Psoas muscle (tissue), 7 donors: ENCODE measurements at regions not wholly inside any gene's neighbourhood (a gene's known extent, or its start where the extent isn't known, plus 50 kb on each side); places are given as distances from the start of the nearest gene placed in this dataset.

Experiments used
- ATAC-seq, 4 donors: fragments of 200-7000 bp; cut with Tn5 transposase; one replicate each; pipeline ENCODE4 v1.9.1; 2020; ENCODE audit warnings: moderate library complexity in 3 of 4, mild to moderate bottlenecking in 2 of 4
- DNase-seq, 2 donors: peaks; one replicate each; pipeline ENCODE4 v3.0.0-alpha.2; 2020
- H3K27ac ChIP-seq: fragments of 200-600 bp; one replicate; pipeline ENCODE4 v1.8.0; 2022
- H3K27me3 ChIP-seq, 3 donors: fragments of 200-600 bp in 1 of 3; one replicate each; pipeline versions ENCODE4 v1.6.1 to v1.8.0; 2013 to 2022; ENCODE audit warnings: low read length in 2 of 3, mild to moderate bottlenecking in 2 of 3, moderate library complexity in 1 of 3; ENCODE audit not compliant: insufficient read depth in 3 of 3
- H3K36me3 ChIP-seq, 2 donors: fragments of 200-600 bp in 1 of 2; one replicate each; pipeline versions ENCODE4 v1.6.1 to v1.8.0; 2013 to 2022; ENCODE audit warnings: low read depth in 1 of 2, mild to moderate bottlenecking in 1 of 2, moderate library complexity in 1 of 2; ENCODE audit not compliant: insufficient read depth in 1 of 2
- H3K4me1 ChIP-seq: fragments of 200-600 bp; one replicate; pipeline ENCODE4 v1.8.0; 2022
- H3K4me3 ChIP-seq: fragments of 200-600 bp; one replicate; pipeline ENCODE4 v1.8.0; 2022; ENCODE audit warnings: mild to moderate bottlenecking
- H3K9me3 ChIP-seq: fragments of 200-600 bp; one replicate; pipeline ENCODE4 v1.8.0; 2022
- CTCF ChIP-seq: fragments of 200-600 bp; IDR thresholded peaks from one replicate; pipeline ENCODE4 v1.8.0; 2022; ENCODE audit warnings: antibody characterized with exemption
- WGBS, 3 donors: extraction: QIAGEN DNeasy Blood & Tissue Kit; methylation state at CpG; one replicate each; pipeline versions ENCODE4 v1.1.6 to v1.1.7; 2013; 5-methylcytosine and 5-hydroxymethylcytosine counted together
- intact Hi-C, 2 donors: fragments of 100-400 bp; cut with DNase I; formaldehyde crosslinking; loops; one replicate each; pipeline versions ENCODE4 v1.11.0 to v1.14.2; 2022
- donor health status: healthy with polysubstance abuse.
- donor health status: DM: no; HTN: no; CAD: no; lungs with moderate emphysema.
- donor health status: Bipolar disorder and iron deficiency.
- donor health status: healthy.
- donor health status: DM: yes; HTN: yes; CAD: no.
- donor health status: DM: no; HTN: no; CAD: no.
- donor health status: DM: yes; HTN: yes; CAD: no.

- Histone ChIP-seq H3K36me3 (no peaks in the 10 kb centered on the region), H3K4me1 (no peaks in the 10 kb centered on the region), H3K9me3 (no peaks in the 10 kb centered on the region), H3K4me3 (no peak overlapping the region), H3K27me3 (no peaks in the 10 kb centered on the region), H3K27ac (no peak overlapping the region)
- TF ChIP-seq CTCF, result no peak
- DNase-seq, result no peak
- no peak for ATAC-seq
- WGBS, 3 donors, result 71 to 96% (median 93%) methylated on average over 1 of the region's 1 CpG
- intact Hi-C loops, result no loop called here
Measured at GRCh38 chr5:68012429-68012828, 203.1 kb upstream of the PIK3R1 start.

- Histone ChIP-seq H3K4me1 (no peaks in the 10 kb centered on the region), H3K27ac (no peak overlapping the region), H3K36me3 (no peaks in the 10 kb centered on the region), H3K4me3 (no peak overlapping the region), H3K27me3 (no peaks in the 10 kb centered on the region), H3K9me3 (no peaks in the 10 kb centered on the region)
- ATAC-seq (no peak), DNase-seq (no peak)
- no peak for TF ChIP-seq CTCF
- intact Hi-C loops, result no loop called here
Measured at GRCh38 chr5:68011801-68012200, 203.8 kb upstream of the PIK3R1 start.

- Histone ChIP-seq H3K36me3 (no peaks in the 10 kb centered on the region), H3K9me3 (no peaks in the 10 kb centered on the region), H3K27ac (no peak overlapping the region), H3K27me3 (no peaks in the 10 kb centered on the region), H3K4me1 (no peaks in the 10 kb centered on the region), H3K4me3 (no peak overlapping the region)
- intact Hi-C loops, result no loop called here
- ATAC-seq (no peak), DNase-seq (no peak)
- TF ChIP-seq CTCF, result no peak
- WGBS, 3 donors, result 96 to 100% (median 98%) methylated on average over 2 of the region's 2 CpGs
Measured at GRCh38 chr5:68011259-68011760, 204.2 kb upstream of the PIK3R1 start.

- no peak for TF ChIP-seq CTCF
- WGBS, 3 donors, result 96 to 100% (median 100%) methylated on average over 2 of the region's 2 CpGs
Measured at GRCh38 chr5:68010740-68011139, 204.8 kb upstream of the PIK3R1 start.

GRCh38 chr5:68007451-68007850 is 208.1 kb upstream of the PIK3R1 start:
- ATAC-seq, result peak; percentile 47 to 85 (median 61)
- intact Hi-C loops, result no loop called here
- H3K4me3 ChIP-seq, result no peak overlapping the region
- no peaks in the 10 kb centered on the region for H3K9me3 ChIP-seq
- no peaks in the 10 kb centered on the region for H3K4me1 ChIP-seq
- WGBS, 3 donors, result 54 to 63% (median 61%) methylated on average over 3 of the region's 3 CpGs
- DNase-seq, result peak in 1 of 2 donors; percentile 61
- no peaks in the 10 kb centered on the region for H3K36me3 ChIP-seq
- H3K27me3 ChIP-seq, result no peaks in the 10 kb centered on the region
- no peak overlapping the region for H3K27ac ChIP-seq
- TF ChIP-seq CTCF, result no peak

More at GRCh38 chr5:68010740-68011139, 204.8 kb upstream of the PIK3R1 start:
- intact Hi-C loops, result no loop called here
- H3K36me3 ChIP-seq, result no peaks in the 10 kb centered on the region
- ATAC-seq, result no peak
- H3K4me1 ChIP-seq, result no peaks in the 10 kb centered on the region
- DNase-seq, result no peak
- no peak overlapping the region for H3K4me3 ChIP-seq
- no peaks in the 10 kb centered on the region for H3K9me3 ChIP-seq
- no peak overlapping the region for H3K27ac ChIP-seq
- H3K27me3 ChIP-seq, result no peaks in the 10 kb centered on the region
